SU-DHL-6 (cell line): ENCODE measurements at regions not wholly inside any gene's neighbourhood (a gene's known extent, or its start where the extent isn't known, plus 50 kb on each side); places are given as distances from the start of the nearest gene placed in this dataset.

ENCODE experiments used
- H2AFZ ChIP-seq: fragments of 200-600 bp; sonication (generic); 2 replicates; pipeline ENCODE4 v1.6.1; 2014; ENCODE audit warnings: low read depth, mild to moderate bottlenecking, moderate library complexity, mixed read lengths, antibody characterized with exemption, low read length; ENCODE audit not compliant: severe bottlenecking
- H3F3A ChIP-seq: fragments of 200-600 bp; shearing (Covaris generic); 2 replicates; pipeline ENCODE4 v1.6.0; 2016; ENCODE audit warnings: antibody characterized with exemption, mild to moderate bottlenecking; ENCODE audit not compliant: insufficient read depth
- H3K27ac ChIP-seq: fragments of 200-600 bp; sonication (generic); 2 replicates; pipeline ENCODE4 v1.5.1; 2016; ENCODE audit warnings: low read depth, mild to moderate bottlenecking, low read length, moderate library complexity, mixed read lengths
- H3K27me3 ChIP-seq: fragments of 200-600 bp; sonication (generic), shearing (Covaris generic); 2 replicates; pipeline ENCODE4 v1.6.0; 2014; ENCODE audit warnings: mild to moderate bottlenecking, low read length
- H3K36me3 ChIP-seq: fragments of 200-600 bp; sonication (generic); 2 replicates; pipeline ENCODE4 v1.6.1; 2014; ENCODE audit warnings: mild to moderate bottlenecking, low read length, mixed read lengths
- H3K4me2 ChIP-seq: fragments of 300-600, 200-600 bp; shearing (Covaris generic), sonication (generic); 2 replicates; pipeline ENCODE4 v1.6.0; 2014; ENCODE audit warnings: low read length, low read depth, mild to moderate bottlenecking; ENCODE audit not compliant: poor library complexity, severe bottlenecking
- H3K4me3 ChIP-seq: fragments of 200-600 bp; sonication (generic); 2 replicates; pipeline ENCODE4 v1.5.1; 2014; ENCODE audit warnings: antibody characterized with exemption, low read length, mild to moderate bottlenecking, mixed read lengths; ENCODE audit not compliant: insufficient read depth, poor library complexity, severe bottlenecking
- H3K79me2 ChIP-seq: fragments of 200-600 bp; sonication (generic); 2 replicates; pipeline ENCODE4 v1.6.1; 2014; ENCODE audit warnings: mild to moderate bottlenecking, low read length, moderate library complexity; ENCODE audit not compliant: insufficient read depth
- H3K9ac ChIP-seq: fragments of 200-600 bp; sonication (generic); 2 replicates; pipeline ENCODE4 v1.7.0; 2014; ENCODE audit warnings: mild to moderate bottlenecking, low read length
- H3K9me2 ChIP-seq: fragments of 200-600 bp; sonication (generic); replicated peaks from 2 replicates; pipeline ENCODE4 v1.6.1; 2014; ENCODE audit warnings: low read length; ENCODE audit not compliant: insufficient read depth
- H3K9me3 ChIP-seq: fragments of 200-600 bp; sonication (generic); 2 replicates; pipeline ENCODE4 v1.6.1; 2014; ENCODE audit warnings: low read length, mixed read lengths; ENCODE audit not compliant: insufficient read depth
- H4K20me1 ChIP-seq: fragments of 200-600 bp; sonication (generic); 2 replicates; pipeline ENCODE4 v1.6.1; 2014; ENCODE audit warnings: low read depth, mild to moderate bottlenecking, antibody characterized with exemption, low read length, moderate library complexity, mixed read lengths
- EZH2phosphoT487 ChIP-seq: fragments of 200-600 bp; sonication (generic), shearing (Covaris generic); conservative IDR thresholded peaks from 2 replicates; pipeline ENCODE4 v1.6.1; 2018; ENCODE audit warnings: mild to moderate bottlenecking, antibody characterized with exemption, low read length, moderate library complexity, mixed read lengths
- TF ChIP-seq, protein P1 (sequence below): fragments of 200-600 bp; sonication (generic); IDR thresholded peaks from one replicate; pipeline ENCODE4 v1.5.1; 2017; ENCODE audit warnings: antibody characterized with exemption, mild to moderate bottlenecking, low read length, moderate library complexity; ENCODE audit not compliant: insufficient read depth, poor library complexity, severe bottlenecking

DNA sequence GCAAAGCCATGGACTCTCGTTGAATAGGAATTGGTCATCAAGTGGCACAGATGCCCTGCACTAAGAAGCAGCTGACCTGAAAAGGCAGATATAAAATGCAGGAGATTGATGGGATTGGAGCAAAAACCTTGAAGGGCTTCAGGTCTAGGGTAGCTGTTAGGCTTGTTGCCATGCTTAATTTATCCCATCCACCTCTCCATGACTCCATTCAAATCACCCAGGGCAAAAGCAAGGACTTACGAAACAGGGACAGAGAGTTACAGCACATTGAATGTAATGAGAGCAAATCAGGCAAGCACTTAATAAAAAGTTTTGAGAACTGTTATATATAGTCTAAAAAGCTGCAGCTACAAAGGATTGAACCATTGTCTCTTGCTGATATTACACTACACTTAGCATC is 298.2 kb upstream of the ESRRG start:
- H3K4me3 ChIP-seq, result no peak overlapping the region
- no peaks in the 10 kb centered on the region for H3K79me2 ChIP-seq
- H3K9me3 ChIP-seq, result no peaks in the 10 kb centered on the region
- H2AFZ ChIP-seq, result no peak overlapping the region
- no peak overlapping the region for H3K27ac ChIP-seq
- H3K9me2 ChIP-seq, result no peaks in the 10 kb centered on the region
- H3K4me2 ChIP-seq, result no peak overlapping the region
- H4K20me1 ChIP-seq, result no peaks in the 10 kb centered on the region
- TF ChIP-seq, protein P1, sequence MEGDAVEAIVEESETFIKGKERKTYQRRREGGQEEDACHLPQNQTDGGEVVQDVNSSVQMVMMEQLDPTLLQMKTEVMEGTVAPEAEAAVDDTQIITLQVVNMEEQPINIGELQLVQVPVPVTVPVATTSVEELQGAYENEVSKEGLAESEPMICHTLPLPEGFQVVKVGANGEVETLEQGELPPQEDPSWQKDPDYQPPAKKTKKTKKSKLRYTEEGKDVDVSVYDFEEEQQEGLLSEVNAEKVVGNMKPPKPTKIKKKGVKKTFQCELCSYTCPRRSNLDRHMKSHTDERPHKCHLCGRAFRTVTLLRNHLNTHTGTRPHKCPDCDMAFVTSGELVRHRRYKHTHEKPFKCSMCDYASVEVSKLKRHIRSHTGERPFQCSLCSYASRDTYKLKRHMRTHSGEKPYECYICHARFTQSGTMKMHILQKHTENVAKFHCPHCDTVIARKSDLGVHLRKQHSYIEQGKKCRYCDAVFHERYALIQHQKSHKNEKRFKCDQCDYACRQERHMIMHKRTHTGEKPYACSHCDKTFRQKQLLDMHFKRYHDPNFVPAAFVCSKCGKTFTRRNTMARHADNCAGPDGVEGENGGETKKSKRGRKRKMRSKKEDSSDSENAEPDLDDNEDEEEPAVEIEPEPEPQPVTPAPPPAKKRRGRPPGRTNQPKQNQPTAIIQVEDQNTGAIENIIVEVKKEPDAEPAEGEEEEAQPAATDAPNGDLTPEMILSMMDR, result no peak
- TF ChIP-seq EZH2phosphoT487, result no peak
- H3F3A ChIP-seq, result no peaks in the 10 kb centered on the region
- H3K27me3 ChIP-seq, result no peaks in the 10 kb centered on the region
- H3K9ac ChIP-seq, result no peak overlapping the region
- H3K36me3 ChIP-seq, result no peaks in the 10 kb centered on the region

DNA sequence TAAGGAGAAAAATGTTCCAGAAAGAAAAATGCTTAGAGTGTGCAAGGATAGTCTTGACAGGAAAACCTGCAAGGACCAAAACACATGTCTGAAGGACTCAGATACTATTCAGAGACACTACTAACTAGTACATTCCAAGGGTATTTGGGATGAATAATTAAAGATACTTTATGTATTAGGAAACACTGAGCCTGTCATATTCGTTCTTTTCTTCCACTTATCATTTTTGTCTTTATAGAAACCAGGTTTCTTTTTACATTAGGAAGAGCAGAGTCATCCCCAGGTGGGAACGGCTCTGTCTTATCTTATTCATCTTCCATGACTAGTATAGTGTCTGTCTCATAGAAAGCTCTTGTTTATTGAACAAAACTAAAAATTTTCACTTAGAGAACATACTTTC is 296.2 kb upstream of the ESRRG start:
- no peaks in the 10 kb centered on the region for H3K27me3 ChIP-seq
- no peaks in the 10 kb centered on the region for H3K79me2 ChIP-seq
- H3K9me3 ChIP-seq, result no peaks in the 10 kb centered on the region
- H3K36me3 ChIP-seq, result no peaks in the 10 kb centered on the region
- no peak overlapping the region for H2AFZ ChIP-seq
- H3K9ac ChIP-seq, result no peak overlapping the region
- H3K4me2 ChIP-seq, result no peak overlapping the region
- H3K9me2 ChIP-seq, result no peaks in the 10 kb centered on the region
- TF ChIP-seq, protein P1, result no peak
- no peak for TF ChIP-seq EZH2phosphoT487
- H3K27ac ChIP-seq, result no peak overlapping the region
- no peak overlapping the region for H3K4me3 ChIP-seq
- no peaks in the 10 kb centered on the region for H4K20me1 ChIP-seq
- no peaks in the 10 kb centered on the region for H3F3A ChIP-seq

DNA sequence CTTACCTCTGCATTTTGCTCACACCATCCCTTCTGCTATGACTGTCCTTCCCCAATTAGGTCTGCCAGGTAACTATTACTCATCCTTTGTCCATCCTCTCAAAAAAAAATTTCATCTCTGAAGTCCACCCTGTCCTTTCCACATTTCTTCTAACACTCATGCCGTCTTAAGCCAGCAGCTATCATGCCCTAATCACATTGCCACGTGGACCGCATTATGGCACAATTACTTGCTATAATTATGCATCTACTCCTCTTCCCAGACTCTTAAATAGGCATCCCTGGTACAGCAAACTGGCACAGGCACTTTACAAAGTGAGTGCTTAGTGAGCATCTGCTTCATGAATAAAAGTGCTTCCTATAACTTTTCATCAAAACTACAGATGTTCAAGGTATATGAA is 295.4 kb upstream of the ESRRG start:
- Histone ChIP-seq H4K20me1 (no peaks in the 10 kb centered on the region), H3K9me2 (no peaks in the 10 kb centered on the region), H3K9ac (no peak overlapping the region), H3K79me2 (no peaks in the 10 kb centered on the region), H3F3A (no peaks in the 10 kb centered on the region), H3K27me3 (no peaks in the 10 kb centered on the region), H3K4me3 (no peak overlapping the region), H3K36me3 (no peaks in the 10 kb centered on the region), H3K4me2 (no peak overlapping the region), H3K9me3 (no peaks in the 10 kb centered on the region), H2AFZ (no peak overlapping the region), H3K27ac (no peak overlapping the region)
- TF ChIP-seq, protein P1, result no peak
- no peak for TF ChIP-seq EZH2phosphoT487

DNA sequence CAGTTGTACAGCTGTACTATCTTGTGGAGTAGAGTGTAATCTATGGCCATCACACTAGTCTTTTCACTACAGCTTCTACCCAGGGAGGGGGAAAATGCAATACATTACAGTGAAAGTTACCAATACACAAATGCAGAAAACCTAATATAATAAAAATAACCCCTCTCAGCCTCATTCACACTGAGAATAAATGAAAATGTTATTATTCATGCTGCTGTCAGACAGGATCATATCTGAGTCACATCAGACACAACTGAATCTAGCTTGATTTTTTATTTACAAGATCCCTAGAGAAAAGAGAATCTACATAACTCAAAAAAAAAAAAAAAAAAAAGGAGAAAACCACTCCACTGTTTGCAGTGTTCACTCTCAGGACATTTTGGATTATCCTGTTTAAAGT is 293.9 kb upstream of the ESRRG start:
- H3K36me3 ChIP-seq, result no peaks in the 10 kb centered on the region
- H2AFZ ChIP-seq, result no peak overlapping the region
- no peaks in the 10 kb centered on the region for H3K9me2 ChIP-seq
- H3F3A ChIP-seq, result no peaks in the 10 kb centered on the region
- no peaks in the 10 kb centered on the region for H3K27me3 ChIP-seq
- H4K20me1 ChIP-seq, result no peaks in the 10 kb centered on the region
- no peaks in the 10 kb centered on the region for H3K79me2 ChIP-seq
- no peak overlapping the region for H3K4me3 ChIP-seq
- H3K9me3 ChIP-seq, result no peaks in the 10 kb centered on the region
- TF ChIP-seq EZH2phosphoT487, result no peak
- TF ChIP-seq, protein P1, result no peak
- no peak overlapping the region for H3K9ac ChIP-seq
- no peak overlapping the region for H3K4me2 ChIP-seq
- H3K27ac ChIP-seq, result no peak overlapping the region
